GM18519 (cell line): ENCODE measurements at regions not wholly inside any gene's neighbourhood (a gene's known extent, or its start where the extent isn't known, plus 50 kb on each side); places are given as distances from the start of the nearest gene placed in this dataset.

Experiments
- ATAC-seq: cut with Tn5 transposase; IDR thresholded peaks from one replicate; pipeline ENCODE4 v1.9.1; 2021; ENCODE audit warnings: mild to moderate bottlenecking, moderate library complexity; ENCODE audit not compliant: unreplicated experiment, low FRiP score

DNA sequence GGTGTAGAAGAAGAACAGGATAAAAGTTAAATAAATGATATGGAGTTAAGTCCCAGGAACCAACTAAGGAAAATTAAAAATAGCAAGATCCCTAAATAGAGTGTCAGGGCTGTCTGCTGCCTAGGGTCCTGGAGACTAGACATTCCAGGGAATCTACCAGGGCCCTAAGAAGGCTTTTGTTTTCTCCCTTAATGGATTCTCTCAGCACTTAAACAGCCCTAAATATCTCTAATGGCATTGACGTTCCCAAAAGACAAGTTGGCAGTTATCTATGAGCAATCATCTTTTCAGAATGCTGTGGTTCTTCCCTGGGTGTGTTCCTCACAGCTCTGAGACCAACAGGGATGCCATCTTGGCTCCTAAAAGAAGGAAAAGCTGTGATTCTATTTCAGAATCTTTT lies 616.3 kb downstream of the EPHA4 start:
- no peak for ATAC-seq

- no peak for ATAC-seq
These were observed 615.7 kb downstream of the EPHA4 start for GRCh38 chr2:220956429-220956828.

- no peak for ATAC-seq
These were observed 612.7 kb downstream of the EPHA4 start for GRCh38 chr2:220959391-220959802.

DNA sequence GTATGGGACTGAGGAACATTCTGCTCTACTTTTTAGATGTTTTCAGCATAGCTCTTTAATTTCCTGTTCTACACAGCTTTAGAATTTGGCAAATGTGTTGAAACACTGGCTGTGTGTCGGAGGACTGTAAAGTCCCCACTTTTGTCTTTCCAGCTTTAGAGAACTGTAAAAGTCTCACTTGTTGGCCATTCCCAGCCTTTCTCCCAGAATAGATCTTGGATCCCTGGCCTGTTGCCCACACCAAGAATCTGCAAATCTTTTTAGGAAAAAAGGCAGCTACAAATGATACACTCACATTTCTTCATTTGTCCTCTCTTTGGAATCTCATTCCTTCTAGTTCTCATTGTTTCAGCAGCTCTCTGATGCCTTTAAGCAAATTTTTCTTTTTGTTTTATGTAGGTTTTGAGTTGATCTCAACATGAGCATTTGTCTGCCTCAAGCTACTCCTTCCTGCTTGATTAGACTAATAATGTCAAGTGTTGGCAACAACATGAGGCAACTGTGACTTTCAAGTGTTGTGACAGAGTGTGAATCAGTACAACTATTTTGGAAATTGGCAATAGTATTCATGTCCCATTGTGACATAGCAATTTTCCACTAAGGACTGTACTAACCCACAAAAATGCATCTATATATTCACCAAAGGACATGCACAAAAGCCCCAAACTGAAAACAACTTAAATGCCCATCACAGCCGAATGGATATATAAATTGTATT lies 610.8 kb downstream of the EPHA4 start:
- ATAC-seq, result no peak

GRCh38 chr2:220962556-220962955 lies 609.5 kb downstream of the EPHA4 start:
- ATAC-seq, result no peak

- no peak for ATAC-seq
These were observed 609.0 kb downstream of the EPHA4 start for GRCh38 chr2:220963076-220963475.

- ATAC-seq, result no peak
These were observed 608.2 kb downstream of the EPHA4 start for GRCh38 chr2:220963930-220964329.

- no peak for ATAC-seq
These were observed 605.5 kb downstream of the EPHA4 start for GRCh38 chr2:220966636-220967035.

DNA sequence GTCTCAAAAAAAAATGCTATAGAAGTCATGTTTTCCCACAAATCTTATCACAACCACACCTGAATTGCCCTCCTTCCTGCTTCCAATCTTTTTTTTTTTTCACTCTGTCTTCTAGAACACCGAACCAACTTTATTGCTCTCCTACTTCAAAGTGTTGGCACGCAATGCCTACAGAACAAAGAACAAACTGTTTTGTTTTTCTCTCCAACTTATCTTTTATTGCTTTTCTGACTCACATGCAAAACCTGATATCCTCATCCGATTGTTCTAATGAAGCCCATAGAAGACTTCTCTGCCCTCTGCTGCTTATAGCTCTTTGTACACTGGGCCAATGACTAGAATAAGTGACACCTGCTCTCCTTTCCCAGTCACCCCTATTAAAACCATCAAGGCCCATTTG lies 602.8 kb downstream of the EPHA4 start:
- ATAC-seq, result no peak

DNA sequence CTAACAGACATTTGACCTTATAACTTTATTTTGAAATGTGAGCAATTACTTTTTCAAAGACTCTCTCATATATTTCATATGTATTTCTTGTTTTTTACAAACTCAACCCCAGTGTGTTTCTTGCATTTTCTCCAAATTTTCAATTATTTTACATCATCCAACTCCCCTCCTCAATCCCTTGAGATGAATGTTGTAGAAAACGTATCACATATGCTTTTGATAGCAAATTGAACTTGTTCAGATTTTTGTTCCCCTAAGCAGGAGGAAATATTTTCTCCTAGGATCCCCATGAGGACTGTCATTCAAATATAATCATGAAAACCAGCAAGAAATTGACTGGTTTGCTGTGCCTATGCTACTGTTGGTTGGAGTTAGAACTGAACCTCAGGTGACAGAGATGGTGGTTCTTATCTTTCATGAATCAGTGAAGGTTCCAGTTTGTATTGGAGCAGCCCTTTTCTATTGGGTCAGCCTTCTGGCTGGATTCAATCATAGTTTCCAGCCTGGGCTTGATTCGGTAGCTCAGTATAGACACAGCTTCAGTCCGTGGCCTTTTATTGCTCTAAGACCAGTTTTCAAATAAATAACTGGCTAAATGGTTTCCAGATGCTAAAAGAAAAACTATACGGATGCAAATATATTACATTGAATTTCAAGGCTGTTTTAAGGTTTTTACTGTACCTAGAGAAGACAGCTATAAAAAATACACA lies 591.0 kb downstream of the EPHA4 start:
- no peak for ATAC-seq

- ATAC-seq, result no peak
These were observed 590.2 kb downstream of the EPHA4 start for GRCh38 chr2:220981926-220982325.

DNA sequence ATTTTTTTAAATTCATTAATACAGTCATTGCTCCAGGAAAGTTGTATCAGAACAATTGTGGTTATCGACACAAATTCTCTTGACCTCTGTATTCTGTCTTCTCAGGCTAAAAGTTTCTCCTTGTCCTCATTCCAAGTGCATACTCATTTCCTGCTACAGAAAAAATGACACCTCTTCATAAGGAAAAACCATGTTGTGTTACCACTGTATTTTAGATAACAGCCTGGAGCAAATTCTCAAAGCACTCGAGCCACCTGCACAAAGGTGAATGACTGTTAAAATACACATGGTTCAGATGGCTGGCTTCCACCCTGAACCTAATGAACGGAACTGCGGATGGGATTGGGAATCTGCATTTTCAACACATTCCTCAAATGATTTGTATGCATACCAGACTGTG lies 586.5 kb downstream of the EPHA4 start:
- no peak for ATAC-seq

GRCh38 chr2:220987839-220988238 lies 584.3 kb downstream of the EPHA4 start:
- no peak for ATAC-seq

DNA sequence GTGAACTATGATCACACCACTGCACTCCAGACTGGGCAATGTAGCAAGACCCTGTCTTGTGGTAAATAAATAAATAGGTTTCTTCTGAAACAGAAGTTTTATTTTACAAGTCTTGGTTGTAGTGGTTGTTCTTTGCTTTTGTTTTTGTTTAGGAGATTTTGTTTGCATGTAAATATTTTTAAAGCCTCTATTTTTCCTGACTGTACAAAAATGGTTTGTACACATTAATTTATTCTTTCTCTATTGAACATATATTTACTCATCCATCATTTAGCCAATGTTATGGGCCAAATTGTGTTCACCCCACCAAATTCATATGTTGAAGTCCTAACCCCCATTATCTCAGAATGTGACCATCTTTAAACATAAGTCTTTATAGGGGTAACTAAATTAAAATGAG lies 580.1 kb downstream of the EPHA4 start:
- ATAC-seq, result no peak

DNA sequence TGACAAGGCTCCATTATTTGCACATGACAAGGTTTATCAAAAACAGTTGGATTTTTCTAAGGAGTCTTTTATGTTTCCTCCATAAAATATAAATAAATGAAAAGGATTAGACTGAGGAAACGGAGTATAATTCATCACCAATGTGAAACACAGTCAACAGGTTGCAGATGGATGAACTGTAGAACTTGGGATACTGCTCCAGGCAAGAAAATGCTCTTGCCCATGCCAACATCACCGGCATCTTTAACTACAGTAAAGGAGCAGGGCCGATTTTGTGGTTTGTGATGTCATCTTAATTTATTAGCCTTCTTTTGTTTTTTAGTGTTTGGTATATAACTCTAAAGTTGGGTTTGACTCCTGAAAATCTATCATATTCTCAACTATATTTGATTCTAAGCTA lies 577.3 kb downstream of the EPHA4 start:
- no peak for ATAC-seq

GRCh38 chr2:220995581-220995980 lies 576.5 kb downstream of the EPHA4 start:
- ATAC-seq, result no peak

GRCh38 chr2:220998156-220998555 lies 573.9 kb downstream of the EPHA4 start:
- no peak for ATAC-seq

- no peak for ATAC-seq
These were observed 572.7 kb downstream of the EPHA4 start for GRCh38 chr2:220999356-220999755.

GRCh38 chr2:221001381-221001801 lies 570.7 kb downstream of the EPHA4 start:
- no peak for ATAC-seq

DNA sequence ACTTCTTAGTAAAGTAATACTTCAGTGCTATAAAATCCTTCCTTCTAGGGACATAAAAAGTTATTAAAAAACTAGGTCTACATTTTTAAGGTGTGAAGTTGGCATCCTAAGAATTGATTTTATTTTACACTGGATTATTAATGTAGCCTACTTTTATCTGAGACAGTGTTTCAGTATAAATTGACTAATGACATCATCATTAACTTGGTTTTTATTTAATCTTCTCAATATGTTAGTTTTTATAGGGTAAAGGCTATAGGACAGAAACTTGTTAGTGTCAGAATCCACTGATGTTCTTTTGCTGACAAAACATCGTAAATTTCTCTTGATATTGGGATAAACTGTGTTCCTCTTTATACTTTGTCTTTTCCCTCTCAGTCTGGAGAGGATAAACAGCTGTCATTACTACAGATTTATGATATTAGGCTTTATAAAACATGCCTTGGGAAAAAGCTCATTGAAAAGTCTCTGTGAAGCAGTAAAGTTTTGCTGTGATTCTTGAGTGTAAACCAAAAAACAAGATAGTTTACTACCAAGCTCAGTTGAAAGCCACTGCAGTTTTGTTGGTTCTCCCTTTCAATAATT lies 569.9 kb downstream of the EPHA4 start:
- ATAC-seq, result no peak

GRCh38 chr2:221005338-221005737 lies 566.8 kb downstream of the EPHA4 start:
- no peak for ATAC-seq

GRCh38 chr2:221006084-221006483 lies 566.0 kb downstream of the EPHA4 start:
- no peak for ATAC-seq
